ENCODE measurements at regions not wholly inside any gene's neighbourhood (a gene's known extent, or its start where the extent isn't known, plus 50 kb on each side); places are given as distances from the start of the nearest gene placed in this dataset.

GRCh38 chr1:221439008-221439746 lies 302.7 kb downstream of the DUSP10 start:
- TF ChIP-seq, protein P1, sequence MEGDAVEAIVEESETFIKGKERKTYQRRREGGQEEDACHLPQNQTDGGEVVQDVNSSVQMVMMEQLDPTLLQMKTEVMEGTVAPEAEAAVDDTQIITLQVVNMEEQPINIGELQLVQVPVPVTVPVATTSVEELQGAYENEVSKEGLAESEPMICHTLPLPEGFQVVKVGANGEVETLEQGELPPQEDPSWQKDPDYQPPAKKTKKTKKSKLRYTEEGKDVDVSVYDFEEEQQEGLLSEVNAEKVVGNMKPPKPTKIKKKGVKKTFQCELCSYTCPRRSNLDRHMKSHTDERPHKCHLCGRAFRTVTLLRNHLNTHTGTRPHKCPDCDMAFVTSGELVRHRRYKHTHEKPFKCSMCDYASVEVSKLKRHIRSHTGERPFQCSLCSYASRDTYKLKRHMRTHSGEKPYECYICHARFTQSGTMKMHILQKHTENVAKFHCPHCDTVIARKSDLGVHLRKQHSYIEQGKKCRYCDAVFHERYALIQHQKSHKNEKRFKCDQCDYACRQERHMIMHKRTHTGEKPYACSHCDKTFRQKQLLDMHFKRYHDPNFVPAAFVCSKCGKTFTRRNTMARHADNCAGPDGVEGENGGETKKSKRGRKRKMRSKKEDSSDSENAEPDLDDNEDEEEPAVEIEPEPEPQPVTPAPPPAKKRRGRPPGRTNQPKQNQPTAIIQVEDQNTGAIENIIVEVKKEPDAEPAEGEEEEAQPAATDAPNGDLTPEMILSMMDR (IDR thresholded peaks at IDR 0.05; ENCODE audit: insufficient read depth, low read length) = no peak
- TF ChIP-seq, protein P2, sequence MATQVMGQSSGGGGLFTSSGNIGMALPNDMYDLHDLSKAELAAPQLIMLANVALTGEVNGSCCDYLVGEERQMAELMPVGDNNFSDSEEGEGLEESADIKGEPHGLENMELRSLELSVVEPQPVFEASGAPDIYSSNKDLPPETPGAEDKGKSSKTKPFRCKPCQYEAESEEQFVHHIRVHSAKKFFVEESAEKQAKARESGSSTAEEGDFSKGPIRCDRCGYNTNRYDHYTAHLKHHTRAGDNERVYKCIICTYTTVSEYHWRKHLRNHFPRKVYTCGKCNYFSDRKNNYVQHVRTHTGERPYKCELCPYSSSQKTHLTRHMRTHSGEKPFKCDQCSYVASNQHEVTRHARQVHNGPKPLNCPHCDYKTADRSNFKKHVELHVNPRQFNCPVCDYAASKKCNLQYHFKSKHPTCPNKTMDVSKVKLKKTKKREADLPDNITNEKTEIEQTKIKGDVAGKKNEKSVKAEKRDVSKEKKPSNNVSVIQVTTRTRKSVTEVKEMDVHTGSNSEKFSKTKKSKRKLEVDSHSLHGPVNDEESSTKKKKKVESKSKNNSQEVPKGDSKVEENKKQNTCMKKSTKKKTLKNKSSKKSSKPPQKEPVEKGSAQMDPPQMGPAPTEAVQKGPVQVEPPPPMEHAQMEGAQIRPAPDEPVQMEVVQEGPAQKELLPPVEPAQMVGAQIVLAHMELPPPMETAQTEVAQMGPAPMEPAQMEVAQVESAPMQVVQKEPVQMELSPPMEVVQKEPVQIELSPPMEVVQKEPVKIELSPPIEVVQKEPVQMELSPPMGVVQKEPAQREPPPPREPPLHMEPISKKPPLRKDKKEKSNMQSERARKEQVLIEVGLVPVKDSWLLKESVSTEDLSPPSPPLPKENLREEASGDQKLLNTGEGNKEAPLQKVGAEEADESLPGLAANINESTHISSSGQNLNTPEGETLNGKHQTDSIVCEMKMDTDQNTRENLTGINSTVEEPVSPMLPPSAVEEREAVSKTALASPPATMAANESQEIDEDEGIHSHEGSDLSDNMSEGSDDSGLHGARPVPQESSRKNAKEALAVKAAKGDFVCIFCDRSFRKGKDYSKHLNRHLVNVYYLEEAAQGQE (IDR thresholded peaks at IDR 0.05; ENCODE audit: insufficient replicate concordance, low read depth) = no peak
